ENCODE measurements at regions not wholly inside any gene's neighbourhood (a gene's known extent, or its start where the extent isn't known, plus 50 kb on each side); places are given as distances from the start of the nearest gene placed in this dataset.
"Not testable (repeated sequence)": the region's sequence is repeated elsewhere in the genome, so short reads cannot be mapped to it uniquely, and the experiment has no call there.

- DNase-seq (ENCODE audit: low read depth); H3K4me3 ChIP-seq (ENCODE audit: low read depth, low read length): not testable (repeated sequence)
Observed at GRCh38 chr14:19219423-19219822, 214.7 kb downstream of the POTEG start.

DNA sequence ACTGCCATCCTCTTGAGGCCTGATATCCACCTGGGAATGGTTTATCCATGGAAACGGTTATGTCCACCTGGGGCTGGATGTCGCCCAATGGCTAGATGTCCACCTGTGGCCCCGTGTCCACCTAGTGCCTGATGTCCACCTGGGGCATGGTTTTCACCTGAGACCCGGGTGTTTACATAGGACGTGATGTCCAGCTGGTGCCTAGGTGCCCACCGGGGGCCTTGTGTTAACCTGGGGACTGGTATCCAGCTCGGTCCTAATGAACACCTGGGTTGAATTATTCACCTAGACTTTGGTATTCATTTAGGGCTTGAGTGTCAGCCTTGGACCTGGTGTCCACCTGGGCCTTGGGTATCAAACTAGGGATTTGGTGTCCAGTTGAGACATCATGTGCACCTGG lies 202.7 kb downstream of the POTEG start:
- not testable (repeated sequence) for H3K4me3 ChIP-seq (ENCODE audit: low read depth, low read length); DNase-seq (ENCODE audit: low read depth)

- H3K4me3 ChIP-seq (ENCODE audit: low read depth, low read length) = not testable (repeated sequence)
Observed at GRCh38 chr14:19234059-19234458, 200.1 kb downstream of the POTEG start.

GRCh38 chr14:19237656-19238055 lies 196.5 kb downstream of the POTEG start:
- H3K4me3 ChIP-seq (ENCODE audit: low read depth, low read length); DNase-seq (ENCODE audit: low read depth): not testable (repeated sequence)

More at GRCh38 chr14:19234059-19234458, 200.1 kb downstream of the POTEG start:
- not testable (repeated sequence) for DNase-seq (ENCODE audit: low read depth)

DNA sequence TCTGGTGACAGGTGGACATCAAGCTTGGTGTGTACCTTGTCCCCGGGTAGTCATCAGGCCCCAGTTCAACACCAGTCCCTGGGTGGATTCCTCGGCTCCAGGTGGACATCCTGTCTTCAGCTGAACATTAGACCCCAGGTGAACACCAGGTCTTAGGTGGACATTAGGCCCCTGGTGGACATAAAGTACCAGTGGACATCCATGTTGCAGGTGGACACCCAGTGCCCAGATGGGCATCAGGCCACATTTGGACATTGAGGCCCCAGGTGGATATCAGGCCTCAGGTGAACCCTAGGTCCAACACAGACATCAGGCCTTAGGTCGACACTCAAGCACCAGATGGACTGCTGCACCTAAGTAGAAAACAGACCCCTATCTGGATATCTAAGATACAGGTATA lies 195.6 kb downstream of the POTEG start:
- DNase-seq (ENCODE audit: low read depth); H3K4me3 ChIP-seq (ENCODE audit: low read depth, low read length): not testable (repeated sequence)

GRCh38 chr14:19239981-19240380 lies 194.2 kb downstream of the POTEG start:
- DNase-seq (ENCODE audit: low read depth); H3K4me3 ChIP-seq (ENCODE audit: low read depth, low read length): not testable (repeated sequence)

DNA sequence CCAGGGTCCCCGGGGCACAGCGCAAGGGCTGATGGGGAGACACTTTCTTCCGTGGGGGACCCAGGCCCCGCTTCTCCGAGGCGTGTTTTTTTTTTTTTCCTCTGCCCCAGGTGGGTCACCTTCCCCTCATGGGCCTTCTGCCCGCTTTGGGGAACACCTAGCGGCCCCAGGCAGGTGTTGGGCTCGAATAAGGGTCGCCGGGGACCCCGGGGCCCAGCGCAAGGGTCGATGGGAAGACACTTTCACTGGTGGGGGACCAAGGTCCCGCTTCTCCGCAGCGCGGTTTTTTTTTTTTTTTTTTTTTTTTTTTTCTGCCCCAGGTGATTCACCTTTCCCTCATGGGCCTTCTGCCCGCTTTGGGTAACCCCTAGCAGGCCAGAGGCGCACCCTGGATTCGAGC lies 193.8 kb downstream of the POTEG start:
- not testable (repeated sequence) for H3K4me3 ChIP-seq (ENCODE audit: low read depth, low read length); DNase-seq (ENCODE audit: low read depth)

GRCh38 chr14:19241451-19241850 lies 192.7 kb downstream of the POTEG start:
- not testable (repeated sequence) for DNase-seq (ENCODE audit: low read depth); H3K4me3 ChIP-seq (ENCODE audit: low read depth, low read length)

DNA sequence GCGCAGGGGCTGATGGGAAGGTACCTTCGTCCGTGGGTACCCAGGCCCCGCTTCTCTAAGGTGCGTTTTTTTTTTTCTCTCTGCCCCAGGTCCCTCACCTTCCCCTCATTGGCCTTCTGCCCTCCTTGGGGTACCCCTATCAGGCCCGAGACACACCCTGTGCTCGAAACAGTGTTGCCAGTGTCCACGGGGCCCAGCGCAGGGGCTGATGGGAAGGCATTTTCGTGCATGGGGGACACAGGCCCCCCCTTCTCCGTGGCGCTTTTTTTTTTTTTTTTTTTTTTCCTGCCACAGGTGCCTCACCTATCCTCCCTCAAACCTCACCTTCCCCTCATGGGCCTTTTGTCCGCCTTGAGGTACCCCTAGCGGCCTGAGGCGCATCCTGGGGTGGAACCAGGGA lies 191.6 kb downstream of the POTEG start:
- DNase-seq (ENCODE audit: low read depth); H3K4me3 ChIP-seq (ENCODE audit: low read depth, low read length): not testable (repeated sequence)

GRCh38 chr14:19266908-19267307 lies 167.2 kb downstream of the POTEG start:
- not testable (repeated sequence) for DNase-seq (ENCODE audit: low read depth); H3K4me3 ChIP-seq (ENCODE audit: low read depth, low read length)

- not testable (repeated sequence) for H3K4me3 ChIP-seq (ENCODE audit: low read depth, low read length); DNase-seq (ENCODE audit: low read depth)
Observed at GRCh38 chr14:19267636-19268035, 166.5 kb downstream of the POTEG start.

DNA sequence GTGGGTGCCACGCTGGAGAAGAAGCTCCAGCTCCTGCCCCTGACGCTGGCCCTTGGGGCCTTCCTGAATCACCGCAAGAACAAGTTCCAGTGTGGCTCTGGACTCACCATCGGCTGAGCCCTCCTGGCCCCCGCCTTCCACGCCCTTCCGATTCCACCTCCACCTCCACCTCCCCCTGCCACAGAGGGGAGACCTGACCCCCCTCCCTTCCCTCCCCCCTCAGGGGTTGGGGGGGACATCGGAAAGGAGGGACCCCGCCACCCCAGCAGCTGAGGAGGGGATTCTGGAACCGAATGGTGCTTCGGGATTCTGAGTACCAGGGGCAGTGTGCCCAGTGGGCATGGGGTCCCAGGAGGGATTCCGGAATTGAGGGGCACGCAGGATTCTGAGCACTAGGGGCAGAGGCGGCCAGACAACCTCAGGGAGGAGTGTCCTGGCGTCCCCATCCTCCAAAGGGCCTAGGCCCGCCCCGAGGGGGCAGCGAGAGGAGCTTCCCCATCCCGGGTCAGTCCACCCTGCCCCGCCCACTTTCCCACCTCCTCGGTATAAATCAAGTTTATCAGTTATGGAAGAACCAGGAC lies 166.0 kb downstream of the POTEG start:
- not testable (repeated sequence) for H3K4me3 ChIP-seq (ENCODE audit: low read depth, low read length); DNase-seq (ENCODE audit: low read depth)

GRCh38 chr14:19272235-19272634 lies 161.9 kb downstream of the POTEG start:
- DNase-seq (ENCODE audit: low read depth); H3K4me3 ChIP-seq (ENCODE audit: low read depth, low read length): not testable (repeated sequence)

DNA sequence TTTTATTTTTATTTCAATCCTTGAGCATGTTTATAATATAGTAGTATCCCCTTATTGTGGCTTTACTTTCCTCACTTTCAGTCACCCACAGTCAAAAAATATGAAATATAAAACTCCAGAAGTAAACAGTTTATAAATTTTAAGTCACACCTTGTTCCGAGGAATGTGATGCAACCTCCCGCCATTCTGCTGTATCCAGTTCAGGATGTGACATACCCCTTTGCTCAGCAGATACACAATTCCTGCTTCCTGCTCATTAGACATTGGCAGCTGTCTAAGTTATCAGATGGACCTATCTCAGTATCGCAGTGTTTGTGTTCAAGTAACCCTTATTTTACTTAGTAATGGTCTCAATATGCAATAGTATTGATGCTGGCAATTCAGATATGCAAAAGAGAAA lies 144.5 kb downstream of the POTEG start:
- DNase-seq (ENCODE audit: low read depth); H3K4me3 ChIP-seq (ENCODE audit: low read depth, low read length): not testable (repeated sequence)

- not testable (repeated sequence) for DNase-seq (ENCODE audit: low read depth)
Observed at GRCh38 chr14:19300243-19300642, 133.9 kb downstream of the POTEG start.

DNA sequence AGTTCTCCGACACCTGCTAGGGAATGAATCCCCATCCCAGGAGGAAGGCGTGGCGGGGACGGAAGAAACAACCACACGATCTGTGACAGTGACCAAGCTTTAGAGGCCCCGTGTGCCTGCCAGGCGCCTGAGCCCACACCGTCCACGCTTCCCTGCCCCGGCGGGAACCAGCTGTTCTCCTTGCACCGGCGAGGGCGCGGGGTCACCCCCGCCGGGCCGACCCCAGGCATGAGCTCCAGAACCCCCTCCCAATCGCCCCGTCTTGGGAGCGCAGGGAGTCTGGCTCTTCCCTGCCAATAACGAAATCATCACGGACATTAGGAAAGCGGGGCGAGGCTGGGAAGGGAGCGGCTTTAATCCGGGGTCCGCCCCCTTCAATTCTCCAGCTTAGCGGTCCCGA lies 133.3 kb downstream of the POTEG start:
- not testable (repeated sequence) for H3K4me3 ChIP-seq (ENCODE audit: low read depth, low read length); DNase-seq (ENCODE audit: low read depth)

More at GRCh38 chr14:19300243-19300642, 133.9 kb downstream of the POTEG start:
- H3K4me3 ChIP-seq (ENCODE audit: low read depth, low read length) = not testable (repeated sequence)

DNA sequence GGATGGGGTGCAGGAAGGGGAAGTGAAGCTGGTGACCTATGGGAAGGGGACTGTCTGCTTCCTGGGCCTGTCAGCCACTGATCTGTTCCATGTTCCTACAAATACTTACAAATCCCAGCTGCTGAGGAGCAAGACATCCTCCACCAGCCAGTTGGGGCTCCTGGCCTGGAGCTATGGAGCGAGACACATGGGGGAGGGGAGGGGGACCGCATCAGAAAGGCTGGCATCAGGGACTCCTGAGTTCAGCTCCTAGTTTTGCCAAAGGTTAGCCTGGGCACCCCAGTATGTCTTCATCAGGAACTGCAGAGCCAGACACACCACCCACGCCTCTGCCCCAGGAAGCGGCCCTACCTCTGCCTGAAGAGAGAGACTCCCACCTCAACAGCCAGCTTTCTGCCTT lies 130.3 kb downstream of the POTEG start:
- not testable (repeated sequence) for DNase-seq (ENCODE audit: low read depth); H3K4me3 ChIP-seq (ENCODE audit: low read depth, low read length)

- DNase-seq (ENCODE audit: low read depth); H3K4me3 ChIP-seq (ENCODE audit: low read depth, low read length): not testable (repeated sequence)
Observed at GRCh38 chr14:19304442-19304841, 129.7 kb downstream of the POTEG start.

DNA sequence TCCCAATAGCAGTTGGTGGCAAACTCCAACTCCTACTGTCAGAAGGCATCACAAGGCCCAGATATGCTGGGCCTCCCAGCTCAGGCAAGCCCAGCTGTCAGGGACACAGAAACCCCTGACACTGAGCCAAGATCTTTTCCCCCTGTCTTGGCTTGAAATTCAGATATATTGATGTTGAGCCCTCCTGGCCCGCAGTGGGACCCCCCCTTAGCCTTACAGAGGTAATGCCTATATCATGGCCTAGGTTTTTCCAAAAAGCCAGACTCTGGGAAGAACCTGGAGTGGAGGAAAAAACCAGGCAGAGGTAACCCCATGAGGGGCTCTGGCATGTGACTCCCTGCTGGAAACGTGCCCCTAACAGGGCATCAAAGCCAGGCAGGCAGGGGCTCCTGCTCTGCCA lies 129.2 kb downstream of the POTEG start:
- H3K4me3 ChIP-seq (ENCODE audit: low read depth, low read length); DNase-seq (ENCODE audit: low read depth): not testable (repeated sequence)

DNA sequence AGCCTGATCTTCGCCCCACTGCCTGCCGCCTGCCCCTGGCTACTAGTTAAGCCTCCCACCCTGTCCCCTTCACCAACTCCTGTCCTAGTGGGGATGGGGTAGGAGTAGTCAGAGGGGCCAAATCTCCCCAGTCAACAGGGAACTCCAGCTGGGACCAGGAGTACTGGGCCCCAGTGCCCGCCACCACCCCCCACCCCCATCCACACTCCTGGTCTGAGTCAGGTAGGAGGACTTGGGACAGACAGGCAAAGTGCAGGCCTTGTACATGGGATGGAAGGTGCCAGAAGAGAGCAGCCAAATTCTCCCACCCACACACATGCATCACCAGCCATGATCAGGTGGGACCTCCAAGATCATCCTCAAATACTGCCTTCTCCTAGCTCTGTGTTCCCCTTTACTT lies 128.4 kb downstream of the POTEG start:
- DNase-seq (ENCODE audit: low read depth); H3K4me3 ChIP-seq (ENCODE audit: low read depth, low read length): not testable (repeated sequence)

DNA sequence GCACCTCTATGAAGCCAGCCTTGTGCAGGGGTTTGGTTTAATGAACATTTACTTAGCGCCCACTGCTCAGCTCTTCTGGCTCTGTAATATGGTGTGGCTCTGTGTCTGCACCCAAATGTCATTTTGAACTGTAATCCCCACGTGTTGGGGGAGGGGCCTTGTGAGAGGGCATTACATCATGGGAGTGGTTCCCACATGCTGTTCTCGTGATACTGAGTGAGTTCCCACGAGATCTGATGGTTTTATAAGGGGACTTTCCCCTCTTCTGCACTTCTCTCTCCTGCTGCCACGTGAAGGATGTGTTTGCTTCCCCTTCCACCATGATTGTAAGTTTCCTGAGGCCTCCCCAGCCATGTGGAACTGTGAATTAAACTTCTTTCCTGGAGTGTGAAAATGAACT lies 127.7 kb downstream of the POTEG start:
- not testable (repeated sequence) for DNase-seq (ENCODE audit: low read depth); H3K4me3 ChIP-seq (ENCODE audit: low read depth, low read length)
